ENCODE measurements at regions not wholly inside any gene's neighbourhood (a gene's known extent, or its start where the extent isn't known, plus 50 kb on each side); places are given as distances from the start of the nearest gene placed in this dataset.

DNA sequence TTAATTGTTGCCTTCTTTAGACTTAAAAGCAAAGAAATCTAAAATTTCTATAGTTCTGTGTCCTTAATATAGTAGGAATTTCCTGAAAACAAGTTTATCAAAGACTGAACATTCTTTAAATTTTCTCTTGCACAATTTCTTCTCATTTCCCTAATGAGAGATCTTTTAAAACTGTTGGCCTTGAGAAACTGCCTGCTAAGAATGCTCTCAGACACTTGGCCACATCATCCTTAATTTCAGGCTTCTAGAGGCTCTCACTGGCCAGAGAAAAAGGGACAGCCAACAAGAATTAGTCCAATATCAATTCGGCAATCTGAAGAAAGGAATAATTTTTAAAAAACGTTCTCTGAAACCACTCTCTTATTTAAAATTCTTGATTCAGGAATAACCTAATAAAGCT is 167.0 kb upstream of the CREB1 start:
- TF ChIP-seq, protein P1, sequence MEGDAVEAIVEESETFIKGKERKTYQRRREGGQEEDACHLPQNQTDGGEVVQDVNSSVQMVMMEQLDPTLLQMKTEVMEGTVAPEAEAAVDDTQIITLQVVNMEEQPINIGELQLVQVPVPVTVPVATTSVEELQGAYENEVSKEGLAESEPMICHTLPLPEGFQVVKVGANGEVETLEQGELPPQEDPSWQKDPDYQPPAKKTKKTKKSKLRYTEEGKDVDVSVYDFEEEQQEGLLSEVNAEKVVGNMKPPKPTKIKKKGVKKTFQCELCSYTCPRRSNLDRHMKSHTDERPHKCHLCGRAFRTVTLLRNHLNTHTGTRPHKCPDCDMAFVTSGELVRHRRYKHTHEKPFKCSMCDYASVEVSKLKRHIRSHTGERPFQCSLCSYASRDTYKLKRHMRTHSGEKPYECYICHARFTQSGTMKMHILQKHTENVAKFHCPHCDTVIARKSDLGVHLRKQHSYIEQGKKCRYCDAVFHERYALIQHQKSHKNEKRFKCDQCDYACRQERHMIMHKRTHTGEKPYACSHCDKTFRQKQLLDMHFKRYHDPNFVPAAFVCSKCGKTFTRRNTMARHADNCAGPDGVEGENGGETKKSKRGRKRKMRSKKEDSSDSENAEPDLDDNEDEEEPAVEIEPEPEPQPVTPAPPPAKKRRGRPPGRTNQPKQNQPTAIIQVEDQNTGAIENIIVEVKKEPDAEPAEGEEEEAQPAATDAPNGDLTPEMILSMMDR (IDR thresholded peaks at IDR 0.05) = no peak
- TF ChIP-seq POLR2A (IDR thresholded peaks at IDR 0.05) = no peak
